Stimulated activated naive B cell treated with anti-CD40 and anti-IgM and Interleukin-4, amounts not matched to agents 10 μg/mL and 1 μg/mL and 100 μg/mL, for 72 hours (primary cell): ENCODE measurements at regions not wholly inside any gene's neighbourhood (a gene's known extent, or its start where the extent isn't known, plus 50 kb on each side); places are given as distances from the start of the nearest gene placed in this dataset.
"Not testable (repeated sequence)": the region's sequence is repeated elsewhere in the genome, so short reads cannot be mapped to it uniquely, and the experiment has no call there.

ENCODE experiments used
- ATAC-seq, 2 donors: fragments of 150-1000 bp; cut with Tn5 transposase; replicated peaks; 2 replicates each; pipeline ENCODE4 v1.10.0; 2021; ENCODE audit warnings: moderate library complexity in 1 of 2
- DNase-seq: peaks from one replicate; pipeline ENCODE4 v3.0.0; 2021
- H3K27ac Mint-ChIP-seq: one replicate; pipeline ENCODE4 v1.8.0; 2022; ENCODE audit warnings: mild to moderate bottlenecking, mixed read lengths
- H3K27me3 Mint-ChIP-seq, 2 donors: one replicate each; pipeline ENCODE4 v1.8.0; 2022; ENCODE audit warnings: mixed read lengths in 2 of 2
- H3K36me3 Mint-ChIP-seq, 2 donors: one replicate each; pipeline ENCODE4 v1.8.0; 2022; ENCODE audit warnings: mixed read lengths in 2 of 2, mild to moderate bottlenecking in 1 of 2
- H3K4me1 Mint-ChIP-seq, 2 donors: one replicate each; pipeline ENCODE4 v1.8.0; 2022; ENCODE audit warnings: mixed read lengths in 2 of 2, mild to moderate bottlenecking in 1 of 2
- H3K4me3 Mint-ChIP-seq, 2 donors: one replicate each; pipeline ENCODE4 v1.8.0; 2022; ENCODE audit warnings: mild to moderate bottlenecking in 2 of 2, mixed read lengths in 2 of 2, moderate library complexity in 1 of 2
- H3K9me3 Mint-ChIP-seq, 2 donors: one replicate each; pipeline ENCODE4 v1.8.0; 2022; ENCODE audit warnings: mixed read lengths in 2 of 2, mild to moderate bottlenecking in 1 of 2

- Mint-ChIP-seq H3K27me3 (no peaks in the 10 kb centered on the region), H3K9me3 (peaks cover 0 to 4% of the 10 kb centered on the region in 2 donors), H3K27ac (no peak overlapping the region), H3K4me3 (no peak overlapping the region), H3K4me1 (no peaks in the 10 kb centered on the region), H3K36me3 (no peaks in the 10 kb centered on the region)
- no peak for ATAC-seq
- no peak for DNase-seq
These were observed 167.9 kb downstream of the TBX18 start for GRCh38 chr6:84596488-84596887.

GRCh38 chr6:84588697-84589080 is 175.7 kb downstream of the TBX18 start:
- Mint-ChIP-seq H3K4me3 (peak overlapping the region; percentile 73 to 78), H3K27me3 (peaks cover 0 to 6% of the 10 kb centered on the region in 2 donors), H3K9me3 (peaks cover 4% of the 10 kb centered on the region in 2 donors), H3K27ac (no peak overlapping the region), H3K36me3 (no peaks in the 10 kb centered on the region), H3K4me1 (peaks cover 5 to 8% of the 10 kb centered on the region in 2 donors)
- DNase-seq (no peak), ATAC-seq (no peak)

DNA sequence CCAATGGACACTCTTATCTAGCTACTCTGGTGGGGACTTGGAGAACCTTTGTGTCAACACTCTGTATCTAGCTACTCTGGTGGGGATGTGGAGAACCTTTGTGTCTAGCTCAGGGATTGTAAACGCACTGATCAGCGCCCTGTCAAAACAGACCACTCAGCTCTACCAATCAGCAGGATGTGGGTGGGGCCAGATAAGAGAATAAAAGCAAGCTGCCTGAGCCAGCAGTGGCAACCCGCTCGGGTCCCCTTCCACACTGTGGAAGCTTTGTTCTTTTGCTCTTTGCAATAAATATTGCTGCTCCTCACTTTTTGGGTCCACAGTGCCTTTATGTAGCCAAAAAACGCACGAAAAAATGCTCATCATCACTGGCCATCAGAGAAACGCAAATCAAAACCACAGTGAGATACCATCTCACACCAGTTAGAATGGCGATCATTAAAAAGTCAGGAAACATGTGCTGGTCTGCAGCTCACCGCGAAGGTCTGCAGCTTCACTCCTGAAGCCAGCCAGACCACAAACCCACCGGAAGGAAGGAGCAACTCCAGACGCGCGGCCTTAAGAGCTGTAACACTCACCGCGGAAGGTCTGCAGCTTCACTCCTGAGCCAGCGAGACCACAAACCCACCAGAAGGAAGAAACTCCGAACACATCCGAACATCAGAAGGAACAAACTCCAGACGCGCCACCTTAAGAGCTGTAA is 176.3 kb downstream of the TBX18 start:
- DNase-seq, H3K27me3 Mint-ChIP-seq, H3K4me1 Mint-ChIP-seq, H3K36me3 Mint-ChIP-seq, H3K27ac Mint-ChIP-seq, H3K9me3 Mint-ChIP-seq: not testable (repeated sequence)
- peak in 1 of 2 donors; percentile 23 for ATAC-seq
- peak overlapping the region; percentile 73 to 78 for H3K4me3 Mint-ChIP-seq

DNA sequence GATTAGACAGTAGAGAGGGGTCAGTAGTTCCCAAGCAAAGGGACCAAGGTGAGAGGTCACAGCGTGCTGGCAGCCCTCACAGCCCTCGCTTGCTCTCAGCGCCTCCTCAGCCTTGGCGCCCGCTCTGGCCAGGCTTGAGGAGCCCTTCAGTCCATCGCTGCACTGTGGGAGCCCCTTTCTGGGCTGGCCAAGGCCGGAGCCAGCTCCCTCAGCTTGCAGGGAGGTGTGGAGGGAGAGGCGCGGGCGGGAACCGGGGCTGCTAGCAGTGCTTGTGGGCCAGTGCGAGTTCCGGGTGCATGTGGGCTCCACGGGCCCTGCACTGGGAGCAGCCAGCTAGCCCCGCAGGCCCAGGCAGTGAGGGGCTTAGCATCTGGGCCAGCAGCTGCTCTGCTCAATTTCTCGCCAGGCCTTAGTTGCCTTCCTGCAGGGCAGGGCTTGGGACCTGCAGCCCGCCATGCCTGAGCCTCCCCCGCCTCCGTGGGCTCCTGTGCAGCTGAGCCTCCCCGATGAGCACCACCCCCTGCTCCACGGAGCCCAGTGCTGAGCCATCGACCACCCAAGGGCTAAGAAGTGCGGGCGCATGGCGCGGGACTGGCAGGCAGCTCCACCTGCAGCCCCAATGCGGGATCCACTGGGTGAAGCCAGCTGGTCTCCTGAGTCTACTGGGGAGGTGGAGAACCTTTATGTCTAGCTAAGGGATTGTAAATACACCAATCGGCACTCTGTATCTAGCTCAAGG is 177.0 kb downstream of the TBX18 start:
- not testable (repeated sequence) for DNase-seq, ATAC-seq, H3K36me3 Mint-ChIP-seq, H3K27me3 Mint-ChIP-seq, H3K9me3 Mint-ChIP-seq, H3K4me3 Mint-ChIP-seq, H3K4me1 Mint-ChIP-seq, H3K27ac Mint-ChIP-seq

GRCh38 chr6:84583784-84584183 is 180.6 kb downstream of the TBX18 start:
- DNase-seq (no peak), ATAC-seq (no peak)
- peaks cover 8 to 9% of the 10 kb centered on the region in 2 donors for H3K9me3 Mint-ChIP-seq
- H3K4me3 Mint-ChIP-seq, result no peak overlapping the region
- no peak overlapping the region for H3K27ac Mint-ChIP-seq
- no peaks in the 10 kb centered on the region for H3K36me3 Mint-ChIP-seq
- peaks cover 5 to 8% of the 10 kb centered on the region in 2 donors for H3K4me1 Mint-ChIP-seq
- peaks cover 0 to 6% of the 10 kb centered on the region in 2 donors for H3K27me3 Mint-ChIP-seq

- Mint-ChIP-seq H3K4me3 (no peak overlapping the region), H3K4me1 (peaks cover 0 to under 1% of the 10 kb centered on the region in 2 donors), H3K27ac (no peak overlapping the region), H3K9me3 (peaks cover 8 to 9% of the 10 kb centered on the region in 2 donors), H3K27me3 (no peaks in the 10 kb centered on the region), H3K36me3 (no peaks in the 10 kb centered on the region)
- DNase-seq (no peak), ATAC-seq (no peak)
These were observed 181.4 kb downstream of the TBX18 start for GRCh38 chr6:84582997-84583396.

DNA sequence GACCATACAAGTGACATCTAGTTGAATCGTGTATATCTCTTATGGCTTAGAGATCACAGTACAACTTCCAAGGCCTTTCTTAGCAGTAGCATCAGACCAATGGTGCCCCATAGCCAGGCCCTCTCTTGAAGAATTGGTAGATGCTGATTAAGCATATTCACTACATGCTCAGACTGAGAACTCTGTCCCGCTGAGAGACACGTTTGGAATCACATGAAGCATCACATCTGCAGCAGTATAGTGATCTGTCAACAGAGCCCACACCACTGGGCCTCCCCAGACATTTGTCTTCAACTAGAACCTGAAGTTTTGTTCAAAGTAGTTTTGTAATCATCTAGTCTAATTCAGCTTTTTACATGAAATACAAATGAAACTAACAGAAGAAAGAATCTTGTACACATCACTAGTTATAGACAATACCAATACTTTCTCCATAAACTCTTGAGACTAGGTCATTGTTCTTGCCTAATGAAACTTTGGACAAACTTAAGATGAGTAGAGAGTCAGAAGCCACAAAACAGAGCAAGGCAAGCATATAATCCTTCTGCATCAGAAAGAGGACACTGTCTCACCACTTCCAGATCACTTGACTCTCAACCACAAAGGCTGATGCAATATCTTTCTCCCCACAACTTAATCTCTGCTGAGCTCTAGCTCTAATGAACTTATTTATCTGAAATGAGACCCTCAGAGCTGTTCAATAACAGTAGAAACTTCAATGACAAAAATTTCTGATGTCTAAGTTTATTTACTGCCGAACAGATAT is 182.7 kb downstream of the TBX18 start:
- H3K36me3 Mint-ChIP-seq, result no peaks in the 10 kb centered on the region
- H3K9me3 Mint-ChIP-seq, result peaks cover 4 to 9% of the 10 kb centered on the region in 2 donors
- H3K27ac Mint-ChIP-seq, result no peak overlapping the region
- no peak overlapping the region for H3K4me3 Mint-ChIP-seq
- no peaks in the 10 kb centered on the region for H3K4me1 Mint-ChIP-seq
- DNase-seq (no peak), ATAC-seq (no peak)
- no peaks in the 10 kb centered on the region for H3K27me3 Mint-ChIP-seq

DNA sequence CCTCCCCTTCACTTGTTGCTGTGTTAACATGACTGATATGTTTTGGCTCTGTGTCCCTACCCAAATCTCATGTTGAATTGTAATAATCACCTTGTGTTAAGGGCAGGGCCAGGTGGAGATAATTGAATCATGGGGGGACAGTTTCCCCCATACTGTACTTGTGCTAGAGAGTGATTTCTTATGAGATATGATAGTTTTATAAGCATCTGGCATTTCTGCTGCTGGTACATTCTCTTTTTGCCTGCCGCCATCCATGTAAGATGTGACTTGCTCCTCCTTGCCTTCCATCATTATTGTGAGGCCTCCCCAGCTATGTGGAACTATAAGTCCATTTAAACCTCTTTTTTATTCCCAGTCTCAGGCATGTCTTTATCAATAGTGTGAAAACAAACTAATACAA is 185.0 kb downstream of the TBX18 start:
- no peak overlapping the region for H3K27ac Mint-ChIP-seq
- H3K27me3 Mint-ChIP-seq, result no peaks in the 10 kb centered on the region
- H3K4me1 Mint-ChIP-seq, result no peaks in the 10 kb centered on the region
- DNase-seq (no peak), ATAC-seq (no peak)
- peaks cover 4 to 9% of the 10 kb centered on the region in 2 donors for H3K9me3 Mint-ChIP-seq
- no peak overlapping the region for H3K4me3 Mint-ChIP-seq
- H3K36me3 Mint-ChIP-seq, result no peaks in the 10 kb centered on the region

DNA sequence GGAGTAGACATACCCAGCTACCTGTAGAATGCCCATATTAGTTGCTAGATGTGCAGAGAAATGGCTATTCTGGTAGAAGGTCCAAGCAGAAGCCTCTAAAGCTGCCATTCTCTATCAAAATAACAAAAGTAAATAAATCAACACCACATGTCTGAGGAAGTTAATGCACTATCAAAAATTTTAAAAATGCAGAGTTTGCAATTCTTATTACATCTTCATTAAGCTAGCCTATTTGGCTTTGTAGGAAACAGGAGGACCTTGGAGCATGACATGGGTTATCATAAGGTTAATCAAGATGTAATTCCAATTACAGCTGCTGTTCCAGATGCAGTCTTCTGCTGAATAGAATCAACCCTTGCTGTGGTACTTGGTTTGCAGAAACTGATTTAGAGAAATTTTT is 188.4 kb downstream of the TBX18 start:
- H3K27ac Mint-ChIP-seq, result no peak overlapping the region
- H3K4me3 Mint-ChIP-seq, result no peak overlapping the region
- peaks cover 4 to 9% of the 10 kb centered on the region in 2 donors for H3K9me3 Mint-ChIP-seq
- DNase-seq, result no peak
- ATAC-seq, result no peak
- no peaks in the 10 kb centered on the region for H3K4me1 Mint-ChIP-seq
- H3K36me3 Mint-ChIP-seq, result no peaks in the 10 kb centered on the region
- no peaks in the 10 kb centered on the region for H3K27me3 Mint-ChIP-seq

DNA sequence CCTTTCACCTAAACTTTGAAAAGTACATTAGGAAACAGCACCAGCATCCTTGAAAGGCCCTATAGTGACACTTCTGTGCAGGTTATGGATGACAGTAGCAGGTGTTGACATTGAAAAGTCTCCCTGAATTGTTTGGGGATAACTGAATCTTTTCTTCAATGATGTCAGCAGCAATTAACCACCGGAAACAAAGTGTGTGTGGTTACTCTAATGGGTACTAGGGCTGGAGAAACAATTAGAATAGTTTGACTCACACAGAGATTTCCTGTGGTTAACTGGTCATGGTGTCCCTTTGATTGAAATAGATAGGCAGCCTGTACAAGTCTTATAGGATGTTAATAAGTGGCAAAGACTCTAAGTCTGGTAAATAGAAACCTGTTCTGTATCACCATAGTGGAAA is 189.1 kb downstream of the TBX18 start:
- H3K4me1 Mint-ChIP-seq, result no peaks in the 10 kb centered on the region
- no peaks in the 10 kb centered on the region for H3K27me3 Mint-ChIP-seq
- ATAC-seq, result peak; percentile 57 to 60
- H3K9me3 Mint-ChIP-seq, result peaks cover 4 to 9% of the 10 kb centered on the region in 2 donors
- H3K4me3 Mint-ChIP-seq, result no peak overlapping the region
- no peak overlapping the region for H3K27ac Mint-ChIP-seq
- H3K36me3 Mint-ChIP-seq, result no peaks in the 10 kb centered on the region
- DNase-seq, result no peak

DNA sequence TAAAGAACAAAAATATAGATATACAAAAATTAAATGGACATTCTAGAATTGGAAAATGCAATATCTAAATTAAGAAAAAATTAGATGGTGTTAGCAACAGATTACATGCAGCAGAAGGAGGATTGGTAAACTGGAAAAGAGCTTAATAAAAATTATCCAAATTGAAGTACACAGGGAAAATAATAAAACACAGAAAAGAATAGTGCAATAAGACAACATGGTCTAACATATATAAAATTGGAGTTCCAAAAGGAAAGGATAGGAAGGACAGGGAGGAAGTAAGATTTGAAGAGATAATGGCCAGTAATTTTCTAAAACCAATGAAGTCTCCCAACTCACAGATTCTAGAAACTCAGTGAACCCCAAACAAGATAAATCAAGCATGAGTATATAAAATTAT is 194.5 kb downstream of the TBX18 start:
- DNase-seq, result no peak
- Mint-ChIP-seq H3K36me3 (no peaks in the 10 kb centered on the region), H3K9me3 (peaks cover 0 to 9% of the 10 kb centered on the region in 2 donors), H3K27me3 (no peaks in the 10 kb centered on the region), H3K4me1 (no peaks in the 10 kb centered on the region), H3K4me3 (no peak overlapping the region), H3K27ac (no peak overlapping the region)
- ATAC-seq, result no peak

DNA sequence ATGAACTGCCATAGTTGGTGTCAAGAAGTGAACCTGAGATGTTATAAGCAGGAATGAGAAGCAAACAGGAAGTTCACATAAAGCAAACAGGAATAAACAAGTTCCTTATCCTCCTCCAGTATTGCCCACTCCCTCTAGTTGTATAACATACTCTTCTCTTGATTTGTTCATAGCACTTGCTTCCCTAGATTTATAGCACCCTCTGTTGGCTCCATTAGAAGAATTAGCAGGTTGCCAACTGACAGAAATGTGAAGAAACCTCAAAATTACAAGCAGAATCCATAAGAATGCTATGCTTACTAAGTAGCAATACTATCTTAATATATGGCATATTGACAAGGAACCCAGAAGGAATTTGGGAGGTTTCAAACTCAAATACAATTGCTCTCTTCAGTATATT is 195.4 kb downstream of the TBX18 start:
- Mint-ChIP-seq H3K27ac (no peak overlapping the region), H3K4me1 (no peaks in the 10 kb centered on the region), H3K27me3 (no peaks in the 10 kb centered on the region), H3K36me3 (no peaks in the 10 kb centered on the region), H3K9me3 (peaks cover 0 to 9% of the 10 kb centered on the region in 2 donors), H3K4me3 (no peak overlapping the region)
- ATAC-seq (no peak), DNase-seq (no peak)

- not testable (repeated sequence) for H3K4me3 Mint-ChIP-seq
These were observed 198.7 kb downstream of the TBX18 start for GRCh38 chr6:84565718-84566117.

GRCh38 chr6:84560436-84561390 is 203.7 kb downstream of the TBX18 start:
- no peak overlapping the region for H3K4me3 Mint-ChIP-seq
- no peak for DNase-seq
- no peaks in the 10 kb centered on the region for H3K27me3 Mint-ChIP-seq
- H3K27ac Mint-ChIP-seq, result no peak overlapping the region
- no peak for ATAC-seq
- peaks cover 0 to 1% of the 10 kb centered on the region in 2 donors for H3K9me3 Mint-ChIP-seq
- no peaks in the 10 kb centered on the region for H3K4me1 Mint-ChIP-seq
- H3K36me3 Mint-ChIP-seq, result no peaks in the 10 kb centered on the region

More at GRCh38 chr6:84565718-84566117, 198.7 kb downstream of the TBX18 start:
- H3K9me3 Mint-ChIP-seq, H3K36me3 Mint-ChIP-seq, H3K4me1 Mint-ChIP-seq, DNase-seq, H3K27ac Mint-ChIP-seq, ATAC-seq, H3K27me3 Mint-ChIP-seq: not testable (repeated sequence)
